Endothelial cell of umbilical vein (primary cell): ENCODE measurements at regions not wholly inside any gene's neighbourhood (a gene's known extent, or its start where the extent isn't known, plus 50 kb on each side); places are given as distances from the start of the nearest gene placed in this dataset. TPM values are rescaled to one million over a fixed set of nuclear protein-coding genes. Genes with fewer than 3 reads are reported as not detected.

Source experiments
- BruUV-seq: library from RNA; stranded (reverse); fragments of 400-500 nt; replicated peaks from 2 replicates; lab custom pipeline; 2021; lab: Mats Ljungman, UMichigan
- CTCF ChIA-PET: fragments of 300-600, 350-600 bp; sonication (Branson Sonifier 250); formaldehyde crosslinking; loops from one replicate; lab custom pipeline; 2021; ENCODE audit warnings: antibody characterized with exemption, inconsistent platforms; lab: Charles Lee
- POLR2A ChIA-PET: fragments of 300-600, 350-600 bp; sonication (Branson Sonifier 250); formaldehyde crosslinking; loops from one replicate; lab custom pipeline; 2021; ENCODE audit warnings: antibody characterized with exemption, inconsistent platforms; lab: Charles Lee
- DNase-seq: peaks from one replicate; pipeline ENCODE4 v3.0.0-alpha.2; 2011; ENCODE audit warnings: low read depth, low spot score
- FAIRE-seq: peaks from 2 replicates; lab custom pipeline; 2011; peaks lifted over from hg19 to GRCh38; lab: Jason Lieb, UNC
- H2AFZ ChIP-seq: 2 replicates; pipeline ENCODE4 v1.6.0; 2012; ENCODE audit warnings: low read depth, low read length, control low read depth, inconsistent platforms
- H3K27ac ChIP-seq: 2 replicates; pipeline ENCODE4 v1.5.1; 2011; ENCODE audit warnings: low read depth, mild to moderate bottlenecking, control low read depth, low read length, moderate library complexity; ENCODE audit not compliant: insufficient read depth
- H3K27me3 ChIP-seq, 2 experiments: 2 replicates each; pipeline versions ENCODE4 v1.6.0 to v1.6.1; 2011; ENCODE audit warnings: low read length in 2 of 2, mixed read lengths in 1 of 2; ENCODE audit not compliant: control insufficient read depth in 2 of 2, insufficient read depth in 2 of 2
- H3K36me3 ChIP-seq, 2 experiments: 2 replicates in 1 of 2; 3 replicates in 1 of 2; pipeline ENCODE4 v1.5.1; 2011; ENCODE audit warnings: low read length in 2 of 2, mild to moderate bottlenecking in 1 of 2, moderate library complexity in 1 of 2; ENCODE audit not compliant: control insufficient read depth in 2 of 2, insufficient read depth in 2 of 2; ENCODE audit errors: extremely low read depth in 1 of 2
- H3K4me1 ChIP-seq: 3 replicates; pipeline ENCODE4 v1.5.1; 2011; ENCODE audit warnings: mild to moderate bottlenecking, low read length; ENCODE audit not compliant: control insufficient read depth, insufficient read depth; ENCODE audit errors: extremely low read depth
- H3K4me2 ChIP-seq: 2 replicates; pipeline ENCODE4 v1.6.1; 2011; ENCODE audit warnings: low read length, control low read depth, mixed read lengths; ENCODE audit not compliant: insufficient read depth
- H3K4me3 ChIP-seq, 3 experiments: fragments of 200-600 bp in 1 of 3; sonication (generic), shearing (Covaris generic) in 1 of 3; replicated peaks in 1 of 3; 2 replicates each; pipeline ENCODE4 v1.5.1; 2011 to 2016; ENCODE audit warnings: control low read depth in 3 of 3, low read length in 3 of 3, mild to moderate bottlenecking in 2 of 3, inconsistent platforms in 1 of 3, low read depth in 1 of 3, moderate library complexity in 1 of 3; ENCODE audit not compliant: insufficient read depth in 1 of 3
- H3K79me2 ChIP-seq: 2 replicates; pipeline ENCODE4 v1.6.0; 2012; ENCODE audit warnings: low read length, inconsistent platforms; ENCODE audit not compliant: control insufficient read depth, insufficient read depth
- H3K9ac ChIP-seq: replicated peaks from 2 replicates; pipeline ENCODE3; 2011; ENCODE audit warnings: low read length, control low read depth; ENCODE audit not compliant: insufficient read depth; ENCODE audit errors: extremely low read depth
- H3K9me1 ChIP-seq: replicated peaks from 3 replicates; pipeline ENCODE4 v1.6.0; 2011; ENCODE audit warnings: mild to moderate bottlenecking, low read length; ENCODE audit not compliant: control insufficient read depth, insufficient read depth; ENCODE audit errors: extremely low read depth
- H3K9me3 ChIP-seq: replicated peaks from 2 replicates; pipeline ENCODE4 v1.5.1; 2012; ENCODE audit warnings: low read length, inconsistent platforms; ENCODE audit not compliant: control insufficient read depth, insufficient read depth
- H4K20me1 ChIP-seq: replicated peaks from 2 replicates; pipeline ENCODE3; 2011; ENCODE audit warnings: mild to moderate bottlenecking, low read length; ENCODE audit not compliant: control insufficient read depth, insufficient read depth; ENCODE audit errors: extremely low read depth
- EZH2 ChIP-seq: IDR thresholded peaks from 2 replicates; pipeline ENCODE4 v1.6.1; 2012; ENCODE audit warnings: borderline replicate concordance, low read depth, mild to moderate bottlenecking, moderate library complexity, low read length, inconsistent platforms; ENCODE audit not compliant: severe bottlenecking
- FOS ChIP-seq: IDR thresholded peaks from 2 replicates; pipeline ENCODE4 v1.6.1; 2011; ENCODE audit warnings: mild to moderate bottlenecking, low read length, moderate library complexity, borderline replicate concordance; ENCODE audit not compliant: insufficient read depth
- GATA2 ChIP-seq: IDR thresholded peaks from 2 replicates; pipeline ENCODE4 v1.7.0; 2011; ENCODE audit warnings: low read depth, mild to moderate bottlenecking, moderate library complexity, mixed read lengths, low read length; ENCODE audit not compliant: insufficient read length, insufficient read depth
- JUN ChIP-seq: IDR thresholded peaks from 2 replicates; pipeline ENCODE4 v1.6.1; 2011; ENCODE audit warnings: borderline replicate concordance, low read depth; ENCODE audit not compliant: insufficient read length, insufficient read depth
- MYC ChIP-seq: IDR thresholded peaks from one replicate; pipeline ENCODE4 v1.6.1; 2011; ENCODE audit warnings: mild to moderate bottlenecking, low read depth, low read length
- POLR2A ChIP-seq: IDR thresholded peaks from 2 replicates; pipeline ENCODE4 v1.6.1; 2012; ENCODE audit warnings: low read depth, mild to moderate bottlenecking, control low read depth, low read length
- POLR2AphosphoS5 ChIP-seq: IDR thresholded peaks from 2 replicates; pipeline ENCODE4 v1.6.1; 2012; ENCODE audit warnings: low read depth, mild to moderate bottlenecking, control low read depth, low read length, moderate library complexity; ENCODE audit not compliant: insufficient read depth
- dilution Hi-C: fragments of 300-500 bp; cut with MboI; formaldehyde crosslinking; loops from one replicate; pipeline ENCODE4 v1.15.0; 2019; ENCODE audit warnings: low sequenced_read_pairs; ENCODE audit not compliant: extremely low pct_ligation_motif_present
- intact Hi-C: fragments of 100-400 bp; cut with micrococcal nuclease; formaldehyde crosslinking; loops from one replicate; pipeline ENCODE4 v1.10.0; 2022
- small RNA-seq: library from RNA; depleted of rRNA; stranded (forward); fragments of <200 nt; gene quantifications from one replicate; pipeline ENCODE3, GENCODE V24; 2012; ENCODE audit warnings: low replicate concordance, low read depth; ENCODE audit not compliant: insufficient read depth, insufficient read length
- TF ChIP-seq, protein P1 (sequence below), 2 donors: IDR thresholded peaks; 1 replicate in 1 of 2; 2 replicates in 1 of 2; pipeline ENCODE4 v1.5.1; 2011; ENCODE audit warnings: low read length in 2 of 2, mild to moderate bottlenecking in 2 of 2, moderate library complexity in 2 of 2, control low read depth in 1 of 2, inconsistent platforms in 1 of 2, low read depth in 1 of 2; ENCODE audit not compliant: insufficient read depth in 1 of 2; ENCODE audit errors: extremely low read depth in 1 of 2
- TF ChIP-seq, protein P2 (sequence below): IDR thresholded peaks from 2 replicates; pipeline ENCODE4 v1.6.1; 2011; ENCODE audit not compliant: insufficient read depth, insufficient read length

DNA sequence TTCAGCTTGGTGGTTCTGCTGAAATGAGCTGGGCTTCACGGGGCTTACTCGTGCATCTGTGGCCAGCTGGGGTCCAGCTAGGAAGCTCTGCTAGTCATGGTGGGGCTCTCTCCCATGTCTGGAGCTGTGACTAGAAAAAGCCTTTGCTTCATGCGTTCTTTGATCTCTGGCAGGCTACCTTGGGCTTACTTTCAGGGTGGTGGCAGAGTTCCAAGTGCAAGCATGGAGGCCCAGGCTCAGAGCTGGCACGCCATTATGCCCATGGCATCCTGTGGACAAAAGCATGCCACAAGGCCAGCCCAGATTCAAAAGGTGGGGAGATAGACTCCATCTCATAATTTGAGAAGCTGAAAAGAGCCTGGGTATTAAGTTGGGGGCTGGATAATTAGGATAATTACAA lies 55.4 kb upstream of the GBA3 start:
- no peaks in the 10 kb centered on the region for H3K27me3 ChIP-seq
- H3K36me3 ChIP-seq, result no peaks in the 10 kb centered on the region
- no TSS peak for BruUV-seq
- H3K9me1 ChIP-seq, result no peaks in the 10 kb centered on the region
- ChIA-PET CTCF (no interaction called here), POLR2A (no interaction called here)
- no peaks in the 10 kb centered on the region for H3K9me3 ChIP-seq
- no peaks in the 10 kb centered on the region for H3K4me1 ChIP-seq
- intact Hi-C loops, result no loop called here
- TF ChIP-seq POLR2AphosphoS5, result no peak
- no peak for TF ChIP-seq MYC
- no peak for TF ChIP-seq POLR2A
- TF ChIP-seq, protein P1, sequence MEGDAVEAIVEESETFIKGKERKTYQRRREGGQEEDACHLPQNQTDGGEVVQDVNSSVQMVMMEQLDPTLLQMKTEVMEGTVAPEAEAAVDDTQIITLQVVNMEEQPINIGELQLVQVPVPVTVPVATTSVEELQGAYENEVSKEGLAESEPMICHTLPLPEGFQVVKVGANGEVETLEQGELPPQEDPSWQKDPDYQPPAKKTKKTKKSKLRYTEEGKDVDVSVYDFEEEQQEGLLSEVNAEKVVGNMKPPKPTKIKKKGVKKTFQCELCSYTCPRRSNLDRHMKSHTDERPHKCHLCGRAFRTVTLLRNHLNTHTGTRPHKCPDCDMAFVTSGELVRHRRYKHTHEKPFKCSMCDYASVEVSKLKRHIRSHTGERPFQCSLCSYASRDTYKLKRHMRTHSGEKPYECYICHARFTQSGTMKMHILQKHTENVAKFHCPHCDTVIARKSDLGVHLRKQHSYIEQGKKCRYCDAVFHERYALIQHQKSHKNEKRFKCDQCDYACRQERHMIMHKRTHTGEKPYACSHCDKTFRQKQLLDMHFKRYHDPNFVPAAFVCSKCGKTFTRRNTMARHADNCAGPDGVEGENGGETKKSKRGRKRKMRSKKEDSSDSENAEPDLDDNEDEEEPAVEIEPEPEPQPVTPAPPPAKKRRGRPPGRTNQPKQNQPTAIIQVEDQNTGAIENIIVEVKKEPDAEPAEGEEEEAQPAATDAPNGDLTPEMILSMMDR (IDR thresholded peaks at IDR 0.05; ENCODE audit: extremely low read depth in 1 of 2, insufficient read depth in 1 of 2, low read depth in 1 of 2, low read length in 2 of 2), result no peak
- TF ChIP-seq EZH2, result no peak
- no peak for TF ChIP-seq GATA2
- TF ChIP-seq JUN, result no peak
- TF ChIP-seq, protein P2, sequence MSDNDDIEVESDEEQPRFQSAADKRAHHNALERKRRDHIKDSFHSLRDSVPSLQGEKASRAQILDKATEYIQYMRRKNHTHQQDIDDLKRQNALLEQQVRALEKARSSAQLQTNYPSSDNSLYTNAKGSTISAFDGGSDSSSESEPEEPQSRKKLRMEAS, result no peak
- TF ChIP-seq FOS, result no peak
- DNase-seq (no peak), FAIRE-seq (no peak)
- H3K79me2 ChIP-seq, result no peaks in the 10 kb centered on the region
- no peak overlapping the region for H2AFZ ChIP-seq
- H4K20me1 ChIP-seq, result no peaks in the 10 kb centered on the region
- H3K27ac ChIP-seq, result no peak overlapping the region
- dilution Hi-C loops, result no loop called here
- H3K4me3 ChIP-seq, result no peak overlapping the region
- no peak overlapping the region for H3K4me2 ChIP-seq
- H3K9ac ChIP-seq, result no peak overlapping the region

Small RNAs in the stretch of these regions (small RNA-seq; reads per million reads assigned to genes)
- gene AC098583.1, result not detected
